Stimulated activated naive CD8-positive, alpha-beta T cell treated with anti-CD3 and anti-CD28 coated beads, Interleukin-15, Interleukin-2, amounts not matched to agents 100 ng/mL and 50 ng/mL, for 24 hours (primary cell): ENCODE measurements at regions not wholly inside any gene's neighbourhood (a gene's known extent, or its start where the extent isn't known, plus 50 kb on each side); places are given as distances from the start of the nearest gene placed in this dataset.

Experiments used
- H3K27ac Mint-ChIP-seq: one replicate; pipeline ENCODE4 v1.8.0; 2021; ENCODE audit warnings: mild to moderate bottlenecking, mixed read lengths
- H3K27me3 Mint-ChIP-seq: one replicate; pipeline ENCODE4 v1.8.0; 2021; ENCODE audit warnings: mixed read lengths
- H3K36me3 Mint-ChIP-seq: one replicate; pipeline ENCODE4 v1.8.0; 2021; ENCODE audit warnings: low read depth, mixed read lengths
- H3K4me1 Mint-ChIP-seq: one replicate; pipeline ENCODE4 v1.8.0; 2021; ENCODE audit warnings: low read depth, mixed read lengths
- H3K4me3 Mint-ChIP-seq: one replicate; pipeline ENCODE4 v1.8.0; 2021; ENCODE audit warnings: mild to moderate bottlenecking, mixed read lengths
- H3K9me3 Mint-ChIP-seq: one replicate; pipeline ENCODE4 v1.8.0; 2021; ENCODE audit warnings: mixed read lengths

- H3K4me3 Mint-ChIP-seq: no peak overlapping the region
- no peak overlapping the region for H3K27ac Mint-ChIP-seq
- H3K36me3 Mint-ChIP-seq: no peaks in the 10 kb centered on the region
- no peaks in the 10 kb centered on the region for H3K27me3 Mint-ChIP-seq
- no peaks in the 10 kb centered on the region for H3K9me3 Mint-ChIP-seq
- H3K4me1 Mint-ChIP-seq: peaks cover 27% of the 10 kb centered on the region
Observed at GRCh38 chr4:15364183-15364582, 63.6 kb upstream of the C1QTNF7 start.

- no peak overlapping the region for H3K27ac Mint-ChIP-seq
- no peak overlapping the region for H3K4me3 Mint-ChIP-seq
- no peaks in the 10 kb centered on the region for H3K9me3 Mint-ChIP-seq
- H3K27me3 Mint-ChIP-seq: no peaks in the 10 kb centered on the region
- H3K36me3 Mint-ChIP-seq: no peaks in the 10 kb centered on the region
- H3K4me1 Mint-ChIP-seq: peaks cover 27% of the 10 kb centered on the region
Observed at GRCh38 chr4:15365641-15366040, 62.2 kb upstream of the C1QTNF7 start.

GRCh38 chr4:15366721-15367120 lies 61.1 kb upstream of the C1QTNF7 start:
- Mint-ChIP-seq H3K27me3 (no peaks in the 10 kb centered on the region), H3K9me3 (no peaks in the 10 kb centered on the region), H3K4me3 (no peak overlapping the region), H3K36me3 (no peaks in the 10 kb centered on the region), H3K4me1 (peaks cover 27% of the 10 kb centered on the region), H3K27ac (peak overlapping the region; percentile 38)

DNA sequence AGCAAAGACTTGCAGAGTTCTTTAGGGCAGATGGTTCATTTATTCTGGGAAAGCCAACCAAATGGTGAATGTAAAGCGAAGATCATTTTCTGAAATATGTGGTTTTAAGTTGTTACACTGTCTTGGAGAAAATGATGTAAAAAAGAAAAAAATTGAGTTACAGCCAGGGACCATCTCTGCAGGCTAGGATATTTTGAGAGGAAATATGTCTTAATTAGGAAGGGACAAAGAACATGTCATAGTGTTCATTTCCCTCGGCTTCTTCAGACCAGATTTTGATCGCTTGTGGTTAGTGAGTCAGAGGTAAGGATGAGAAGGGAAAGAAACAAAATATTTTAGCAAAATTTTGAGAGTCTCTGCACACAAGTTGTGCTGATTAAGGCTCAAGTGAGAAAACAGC lies 59.0 kb upstream of the C1QTNF7 start:
- Mint-ChIP-seq H3K27me3 (no peaks in the 10 kb centered on the region), H3K36me3 (no peaks in the 10 kb centered on the region), H3K27ac (no peak overlapping the region), H3K9me3 (no peaks in the 10 kb centered on the region), H3K4me1 (peaks cover 27% of the 10 kb centered on the region), H3K4me3 (no peak overlapping the region)

- no peak overlapping the region for H3K27ac Mint-ChIP-seq
- H3K4me1 Mint-ChIP-seq: peaks cover 33% of the 10 kb centered on the region
- no peaks in the 10 kb centered on the region for H3K27me3 Mint-ChIP-seq
- H3K9me3 Mint-ChIP-seq: no peaks in the 10 kb centered on the region
- no peak overlapping the region for H3K4me3 Mint-ChIP-seq
- no peaks in the 10 kb centered on the region for H3K36me3 Mint-ChIP-seq
Observed at GRCh38 chr4:15370296-15370695, 57.5 kb upstream of the C1QTNF7 start.

GRCh38 chr4:15373363-15373762 lies 54.5 kb upstream of the C1QTNF7 start:
- H3K27ac Mint-ChIP-seq: no peak overlapping the region
- no peak overlapping the region for H3K4me3 Mint-ChIP-seq
- H3K27me3 Mint-ChIP-seq: no peaks in the 10 kb centered on the region
- H3K36me3 Mint-ChIP-seq: no peaks in the 10 kb centered on the region
- no peaks in the 10 kb centered on the region for H3K9me3 Mint-ChIP-seq
- peaks cover 41% of the 10 kb centered on the region for H3K4me1 Mint-ChIP-seq

DNA sequence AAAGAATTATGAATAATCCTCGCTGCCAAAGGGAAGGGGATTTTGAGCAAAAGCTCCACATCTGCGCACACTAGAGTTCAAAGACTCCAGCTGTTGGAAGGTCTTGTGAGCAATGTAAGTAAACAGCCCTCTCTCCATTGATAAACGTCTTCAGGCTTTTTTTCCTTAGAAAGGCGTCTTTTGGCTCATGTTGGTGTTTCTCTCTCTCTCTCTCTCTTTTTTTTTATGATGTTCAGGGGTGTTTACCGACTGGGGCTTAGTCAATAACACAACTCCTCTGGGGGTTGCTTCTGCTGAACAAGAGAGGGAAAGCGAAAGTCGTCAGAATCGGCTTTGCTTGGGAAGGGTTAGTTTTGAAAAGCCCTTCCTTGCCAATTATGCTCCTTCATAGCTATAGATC lies 53.2 kb upstream of the C1QTNF7 start:
- Mint-ChIP-seq H3K27ac (no peak overlapping the region), H3K4me1 (peaks cover 36% of the 10 kb centered on the region), H3K4me3 (no peak overlapping the region), H3K9me3 (no peaks in the 10 kb centered on the region), H3K36me3 (no peaks in the 10 kb centered on the region), H3K27me3 (no peaks in the 10 kb centered on the region)

GRCh38 chr4:15375667-15376066 lies 52.2 kb upstream of the C1QTNF7 start:
- Mint-ChIP-seq H3K4me3 (no peak overlapping the region), H3K4me1 (peaks cover 36% of the 10 kb centered on the region), H3K27me3 (no peaks in the 10 kb centered on the region), H3K27ac (no peak overlapping the region), H3K36me3 (no peaks in the 10 kb centered on the region), H3K9me3 (no peaks in the 10 kb centered on the region)

DNA sequence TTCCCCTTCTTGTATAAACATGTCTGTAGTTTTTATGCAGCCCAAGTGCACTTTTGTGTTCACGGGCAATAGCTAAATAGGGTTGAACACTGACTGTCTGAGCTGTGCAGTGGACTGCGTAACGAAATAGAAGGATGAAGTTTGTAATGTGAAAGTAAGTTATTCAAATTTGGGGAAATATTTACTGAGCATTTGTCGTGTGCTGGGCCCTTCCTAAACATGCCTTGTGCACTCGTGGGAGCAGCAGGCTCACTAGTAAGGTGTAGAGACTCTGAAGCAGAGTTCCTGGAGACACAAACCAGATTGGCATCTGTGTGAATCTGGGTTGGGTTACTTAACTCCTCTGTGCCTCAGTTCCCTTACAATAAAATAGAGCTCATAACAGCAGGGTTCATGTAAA lies 51.7 kb upstream of the C1QTNF7 start:
- no peaks in the 10 kb centered on the region for H3K9me3 Mint-ChIP-seq
- no peak overlapping the region for H3K27ac Mint-ChIP-seq

DNA sequence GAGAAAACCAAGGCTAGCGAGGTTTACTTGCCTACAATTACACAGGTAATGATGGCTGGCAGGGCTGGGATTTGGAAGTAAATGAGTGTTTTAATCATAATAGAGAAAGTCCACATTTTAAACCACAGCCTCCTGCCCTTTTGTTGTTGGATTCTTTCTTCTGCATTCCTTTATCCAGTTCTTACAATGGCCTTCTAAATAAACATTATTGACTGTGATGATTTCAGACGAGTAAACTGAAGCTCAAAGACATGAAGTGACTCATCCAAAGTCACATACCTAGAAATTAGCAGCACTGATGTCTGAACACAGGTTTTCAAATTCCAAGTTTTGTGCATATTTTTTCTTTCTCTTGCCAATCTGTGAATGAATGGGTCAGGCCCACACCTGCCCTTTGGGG lies 51.2 kb upstream of the C1QTNF7 start:
- Mint-ChIP-seq H3K9me3 (no peaks in the 10 kb centered on the region), H3K27me3 (no peaks in the 10 kb centered on the region), H3K4me3 (no peak overlapping the region), H3K4me1 (peaks cover 36% of the 10 kb centered on the region), H3K27ac (no peak overlapping the region), H3K36me3 (no peaks in the 10 kb centered on the region)

More for the DNA sequence above, 51.7 kb upstream of the C1QTNF7 start:
- Mint-ChIP-seq H3K4me1 (peaks cover 36% of the 10 kb centered on the region), H3K27me3 (no peaks in the 10 kb centered on the region), H3K4me3 (no peak overlapping the region), H3K36me3 (no peaks in the 10 kb centered on the region)
